GM23248 (cell line): ENCODE measurements at regions not wholly inside any gene's neighbourhood (a gene's known extent, or its start where the extent isn't known, plus 50 kb on each side); places are given as distances from the start of the nearest gene placed in this dataset.

ENCODE experiments used
- EZH2 ChIP-seq: fragments of 200-600 bp; sonication (generic); IDR thresholded peaks from 2 replicates; pipeline ENCODE4 v1.6.1; 2018; ENCODE audit warnings: antibody characterized with exemption, mild to moderate bottlenecking; ENCODE audit not compliant: insufficient read depth, poor library complexity, severe bottlenecking
- EZH2phosphoT487 ChIP-seq: fragments of 200-600 bp; sonication (generic); IDR thresholded peaks from 2 replicates; pipeline ENCODE4 v1.6.1; 2018; ENCODE audit warnings: antibody characterized with exemption, moderate library complexity, mild to moderate bottlenecking, low read depth; ENCODE audit not compliant: insufficient read depth

DNA sequence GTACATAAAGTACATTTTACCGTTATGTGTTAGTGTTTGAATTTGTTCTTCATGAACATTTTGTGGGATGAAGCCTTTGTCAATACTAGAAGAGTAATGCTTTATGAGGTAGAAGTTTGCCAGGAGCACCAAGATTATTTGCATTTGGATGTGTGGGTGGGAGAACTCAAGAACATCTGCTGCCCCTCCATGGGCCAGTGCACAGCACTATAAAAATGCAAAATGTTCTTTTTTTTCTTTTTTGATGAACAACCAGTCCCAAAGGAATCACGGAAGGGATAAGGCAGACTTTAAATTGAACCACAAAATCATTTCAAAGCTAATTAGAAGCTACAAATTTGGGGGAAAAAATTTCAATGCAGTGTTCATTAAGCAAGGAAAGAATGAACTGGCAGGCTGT, 300.3 kb upstream of the NWD2 start:
- TF ChIP-seq EZH2phosphoT487 (no peak), EZH2 (no peak)
